HG03025 (cell line): ENCODE measurements at regions not wholly inside any gene's neighbourhood (a gene's known extent, or its start where the extent isn't known, plus 50 kb on each side); places are given as distances from the start of the nearest gene placed in this dataset.
"Not testable (repeated sequence)": the region's sequence is repeated elsewhere in the genome, so short reads cannot be mapped to it uniquely, and the experiment has no call there.

ENCODE experiments used
- ATAC-seq: cut with Tn5 transposase; IDR thresholded peaks from one replicate; pipeline ENCODE4 v1.9.1; 2021; ENCODE audit warnings: mild to moderate bottlenecking, moderate library complexity; ENCODE audit not compliant: unreplicated experiment, low FRiP score

DNA sequence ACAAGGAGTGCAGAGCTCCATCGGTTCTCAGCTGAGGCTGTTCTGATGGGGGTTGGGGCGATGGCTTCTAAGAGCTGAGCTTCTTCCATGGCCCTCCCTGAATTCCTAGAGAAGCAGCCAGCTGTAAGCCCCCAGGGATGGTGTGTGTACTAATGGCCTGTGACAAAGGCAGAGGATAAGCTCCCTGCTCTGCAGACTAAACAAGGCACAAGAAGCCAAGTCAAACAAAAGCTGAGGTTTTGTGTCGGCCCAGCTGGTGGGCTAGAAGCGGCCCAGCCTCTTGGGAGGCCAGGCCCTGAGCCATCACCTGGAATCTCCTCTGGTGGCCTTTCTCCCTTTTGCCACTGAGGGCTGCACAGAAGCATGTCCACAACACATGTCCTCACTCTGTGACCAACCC, 75.0 kb upstream of the XPA start:
- ATAC-seq = no peak

DNA sequence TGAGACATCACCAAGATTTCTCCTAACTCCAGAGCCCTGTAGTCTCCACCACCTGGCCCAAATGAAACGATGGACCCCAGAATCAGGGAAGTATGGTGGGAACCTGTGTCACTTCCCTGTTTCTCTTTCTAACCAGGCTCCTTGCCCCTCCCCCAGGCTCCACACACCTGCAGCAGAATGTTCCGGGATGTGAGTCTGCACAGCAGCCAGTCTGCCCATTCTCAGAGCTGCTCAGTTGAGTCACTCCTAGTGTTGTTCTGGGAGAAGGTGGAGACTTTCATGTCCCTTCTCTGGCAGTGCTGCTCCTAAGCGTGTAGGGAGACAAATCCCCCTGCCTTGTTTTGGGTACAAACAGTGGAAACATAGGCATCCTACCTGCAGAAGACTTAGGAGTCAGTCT, 76.0 kb upstream of the XPA start:
- no peak for ATAC-seq

DNA sequence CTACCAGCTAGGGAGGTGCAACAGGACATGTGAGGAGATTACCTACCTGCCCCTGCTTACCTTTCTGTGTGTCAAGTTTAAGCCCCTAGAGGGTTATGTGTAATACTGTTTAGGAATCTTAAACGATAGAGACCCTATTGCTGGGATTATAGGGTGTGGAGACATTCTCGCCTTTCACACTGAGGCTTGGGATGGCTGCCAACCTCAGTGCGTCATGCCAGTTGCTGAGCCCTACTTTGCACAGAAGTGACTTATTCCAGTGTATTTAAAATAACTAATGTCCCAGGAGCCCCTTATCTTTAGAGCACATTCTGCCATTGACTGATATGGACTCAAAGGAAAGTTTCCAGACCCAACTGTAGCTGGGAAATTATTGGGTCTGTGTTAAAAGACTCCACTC, 76.6 kb upstream of the XPA start:
- no peak for ATAC-seq

DNA sequence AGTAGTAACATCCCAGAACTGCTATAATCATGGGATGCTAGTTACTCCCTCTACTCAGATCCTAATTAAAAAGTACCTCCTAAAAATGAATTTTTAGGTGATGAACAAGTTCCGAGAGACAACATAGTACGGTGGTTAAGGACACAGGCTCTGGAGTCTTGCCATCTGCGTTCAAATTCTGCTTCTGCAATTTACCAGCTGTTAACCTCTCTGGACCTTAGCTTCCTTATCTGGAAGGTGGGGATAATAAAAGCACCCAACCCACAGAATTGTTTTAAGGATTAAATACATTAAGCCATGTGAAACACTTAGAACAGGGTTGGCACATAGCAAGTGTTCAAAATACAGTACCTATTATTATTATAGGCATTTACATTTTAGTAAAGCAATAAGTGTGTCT, 77.5 kb upstream of the XPA start:
- no peak for ATAC-seq

- ATAC-seq = not testable (repeated sequence)
Observed at GRCh38 chr9:97778740-97779139, 74.3 kb upstream of the FOXE1 start.

GRCh38 chr9:97779608-97780007, 73.4 kb upstream of the FOXE1 start:
- no peak for ATAC-seq

GRCh38 chr9:97781902-97782301, 71.1 kb upstream of the FOXE1 start:
- no peak for ATAC-seq

DNA sequence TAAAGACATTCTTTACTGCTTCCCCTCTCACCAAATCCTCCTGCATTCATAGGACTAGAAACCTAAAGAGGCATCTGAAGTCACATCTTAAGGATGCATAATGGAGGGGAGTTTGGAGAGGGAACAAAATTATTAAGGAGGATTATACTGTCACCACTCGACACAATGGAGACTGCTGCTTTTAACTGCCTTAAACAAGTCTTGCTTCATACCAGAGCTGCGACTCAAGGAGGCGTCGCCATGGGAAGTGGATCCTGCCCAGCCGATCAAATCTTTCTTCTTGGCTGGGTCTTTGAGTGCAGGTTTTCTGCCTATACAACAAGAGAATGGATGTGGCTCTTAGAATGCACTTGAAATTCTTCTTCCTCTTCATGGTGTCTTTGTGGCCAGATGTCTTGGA, 66.7 kb upstream of the FOXE1 start:
- no peak for ATAC-seq

- ATAC-seq = no peak
Observed at GRCh38 chr9:97787551-97787950, 65.5 kb upstream of the FOXE1 start.

GRCh38 chr9:97788763-97789663, 64.0 kb upstream of the FOXE1 start:
- no peak for ATAC-seq

GRCh38 chr9:97790542-97790941, 62.5 kb upstream of the FOXE1 start:
- no peak for ATAC-seq

DNA sequence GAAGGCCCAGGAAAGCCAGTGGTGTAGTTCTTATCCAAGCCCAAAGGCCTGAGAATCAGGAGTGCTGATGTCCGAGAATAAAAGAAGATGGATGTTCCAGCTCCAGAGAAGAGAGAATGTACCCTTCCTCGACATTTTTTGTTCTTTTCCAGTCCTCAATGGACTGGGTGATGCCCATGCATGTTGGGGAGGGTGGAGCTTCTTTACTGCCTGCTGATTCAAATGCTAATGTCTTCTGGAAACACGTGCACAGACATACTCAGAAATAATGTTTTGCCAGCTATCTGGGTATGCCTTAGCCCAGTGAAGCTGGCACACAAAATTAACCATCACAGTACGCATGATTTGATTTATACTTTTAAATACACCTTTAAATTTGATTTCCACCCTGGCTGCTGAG, 61.5 kb upstream of the FOXE1 start:
- ATAC-seq = no peak

- ATAC-seq = no peak
Observed at GRCh38 chr9:97793067-97793466, 60.0 kb upstream of the FOXE1 start.

DNA sequence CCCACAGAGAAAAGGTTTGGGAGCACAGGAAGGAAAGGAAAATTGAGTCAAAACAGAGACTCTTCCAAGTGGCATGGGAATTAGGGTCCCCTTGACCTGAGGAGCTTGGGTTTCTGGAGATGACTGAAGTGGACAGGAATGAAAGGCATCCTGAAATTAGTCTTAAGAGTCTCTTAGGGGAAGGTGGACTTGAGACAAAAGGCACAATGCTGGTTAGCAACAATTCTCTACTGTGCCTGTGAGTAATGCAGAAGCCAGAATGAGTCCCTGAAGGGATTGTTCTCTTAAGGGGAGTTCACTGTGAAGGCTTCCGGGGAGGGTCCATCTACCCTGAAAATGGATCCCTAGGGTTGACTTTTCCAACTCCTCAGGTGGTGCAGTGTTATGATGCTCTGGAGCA, 58.4 kb upstream of the FOXE1 start:
- ATAC-seq = no peak

- ATAC-seq = not testable (repeated sequence)
Observed at GRCh38 chr9:97796176-97796575, 56.9 kb upstream of the FOXE1 start.

GRCh38 chr9:97801180-97801579, 51.8 kb upstream of the FOXE1 start:
- no peak for ATAC-seq

GRCh38 chr9:97802276-97802675, 50.8 kb upstream of the FOXE1 start:
- ATAC-seq = no peak

DNA sequence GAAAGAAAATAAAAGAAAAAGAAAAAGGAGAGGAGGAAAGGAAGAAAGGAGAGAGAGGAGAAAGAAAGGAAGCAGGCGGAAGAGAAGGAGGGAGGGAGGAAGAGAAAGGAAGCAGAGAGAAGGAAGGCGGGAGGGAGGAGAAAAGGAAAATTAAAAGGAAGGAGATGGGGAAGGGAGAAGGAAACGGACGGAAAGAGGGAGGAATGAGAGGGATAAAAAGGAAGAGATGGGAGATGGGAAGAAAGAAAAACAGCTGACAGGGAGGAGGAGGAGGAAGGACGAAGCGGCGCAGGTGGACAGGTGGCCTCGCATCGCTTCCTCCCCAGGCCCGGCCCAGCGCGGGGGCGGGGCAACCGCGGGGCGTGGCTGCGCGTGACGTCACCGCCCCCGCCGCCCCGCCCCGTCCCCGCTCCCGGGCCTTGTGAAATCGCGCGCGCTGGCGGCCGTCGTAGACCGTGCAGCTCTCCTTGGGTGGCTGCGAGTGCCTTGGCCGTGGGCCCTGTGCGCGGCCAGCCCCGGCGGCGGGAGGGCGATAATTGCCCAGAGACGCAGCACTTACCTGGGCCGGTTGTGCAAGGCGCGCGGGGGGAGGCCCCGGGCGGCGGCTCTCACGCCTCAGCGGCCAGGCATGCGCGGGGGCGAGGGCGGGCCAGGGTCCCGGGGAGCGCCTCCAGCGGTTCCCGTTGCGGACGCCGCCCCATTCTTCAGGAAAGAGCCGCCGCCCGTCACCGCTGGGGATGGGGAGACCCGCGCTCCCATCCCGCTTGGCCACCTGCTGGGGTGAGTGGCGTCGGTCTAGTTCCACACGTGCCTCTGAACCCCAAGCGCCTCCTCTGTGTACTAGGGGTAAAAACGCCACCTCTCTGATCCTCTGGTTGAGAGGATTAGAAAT, 49.6 kb upstream of the FOXE1 start:
- ATAC-seq = peak; percentile 80
